Chondrocyte (in vitro differentiated cells): ENCODE measurements at regions not wholly inside any gene's neighbourhood (a gene's known extent, or its start where the extent isn't known, plus 50 kb on each side); places are given as distances from the start of the nearest gene placed in this dataset.
"Not testable (repeated sequence)": the region's sequence is repeated elsewhere in the genome, so short reads cannot be mapped to it uniquely, and the experiment has no call there.

Source experiments
- DNase-seq: peaks from one replicate; pipeline ENCODE4 v3.0.0; 2021; ENCODE audit warnings: mixed read lengths, low spot score
- H3K27ac Mint-ChIP-seq: one replicate; pipeline ENCODE4 v1.8.0; 2021; ENCODE audit warnings: mild to moderate bottlenecking, moderate library complexity, mixed read lengths; ENCODE audit not compliant: unreplicated experiment
- H3K27me3 Mint-ChIP-seq: 2 replicates; pipeline ENCODE4 v1.8.0; 2021; ENCODE audit warnings: low read depth, mixed read lengths
- H3K36me3 Mint-ChIP-seq: 2 replicates; pipeline ENCODE4 v1.8.0; 2021; ENCODE audit warnings: low read depth, mixed read lengths
- H3K4me1 Mint-ChIP-seq: 2 replicates; pipeline ENCODE4 v1.8.0; 2021; ENCODE audit warnings: low read depth, mild to moderate bottlenecking, mixed read lengths
- H3K4me3 Mint-ChIP-seq: one replicate; pipeline ENCODE4 v1.8.0; 2021; ENCODE audit warnings: mild to moderate bottlenecking, moderate library complexity, mixed read lengths; ENCODE audit not compliant: unreplicated experiment
- H3K9me3 Mint-ChIP-seq: 2 replicates; pipeline ENCODE4 v1.8.0; 2021; ENCODE audit warnings: low read depth, mixed read lengths
- TF ChIP-seq, protein P1 (sequence below): fragments of 200-600 bp; sonication (generic); IDR thresholded peaks from 2 replicates; pipeline ENCODE4 v1.5.0; 2021; ENCODE audit warnings: antibody characterized with exemption, mild to moderate bottlenecking, moderate library complexity

- DNase-seq, result no peak
- Mint-ChIP-seq H3K36me3 (no peaks in the 10 kb centered on the region), H3K9me3 (no peaks in the 10 kb centered on the region), H3K4me1 (no peaks in the 10 kb centered on the region), H3K27ac (no peak overlapping the region), H3K27me3 (no peaks in the 10 kb centered on the region), H3K4me3 (no peak overlapping the region)
- TF ChIP-seq, protein P1, sequence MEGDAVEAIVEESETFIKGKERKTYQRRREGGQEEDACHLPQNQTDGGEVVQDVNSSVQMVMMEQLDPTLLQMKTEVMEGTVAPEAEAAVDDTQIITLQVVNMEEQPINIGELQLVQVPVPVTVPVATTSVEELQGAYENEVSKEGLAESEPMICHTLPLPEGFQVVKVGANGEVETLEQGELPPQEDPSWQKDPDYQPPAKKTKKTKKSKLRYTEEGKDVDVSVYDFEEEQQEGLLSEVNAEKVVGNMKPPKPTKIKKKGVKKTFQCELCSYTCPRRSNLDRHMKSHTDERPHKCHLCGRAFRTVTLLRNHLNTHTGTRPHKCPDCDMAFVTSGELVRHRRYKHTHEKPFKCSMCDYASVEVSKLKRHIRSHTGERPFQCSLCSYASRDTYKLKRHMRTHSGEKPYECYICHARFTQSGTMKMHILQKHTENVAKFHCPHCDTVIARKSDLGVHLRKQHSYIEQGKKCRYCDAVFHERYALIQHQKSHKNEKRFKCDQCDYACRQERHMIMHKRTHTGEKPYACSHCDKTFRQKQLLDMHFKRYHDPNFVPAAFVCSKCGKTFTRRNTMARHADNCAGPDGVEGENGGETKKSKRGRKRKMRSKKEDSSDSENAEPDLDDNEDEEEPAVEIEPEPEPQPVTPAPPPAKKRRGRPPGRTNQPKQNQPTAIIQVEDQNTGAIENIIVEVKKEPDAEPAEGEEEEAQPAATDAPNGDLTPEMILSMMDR, result no peak
Observed at GRCh38 chr14:40362856-40363255, 930.6 kb upstream of the FBXO33 start.

DNA sequence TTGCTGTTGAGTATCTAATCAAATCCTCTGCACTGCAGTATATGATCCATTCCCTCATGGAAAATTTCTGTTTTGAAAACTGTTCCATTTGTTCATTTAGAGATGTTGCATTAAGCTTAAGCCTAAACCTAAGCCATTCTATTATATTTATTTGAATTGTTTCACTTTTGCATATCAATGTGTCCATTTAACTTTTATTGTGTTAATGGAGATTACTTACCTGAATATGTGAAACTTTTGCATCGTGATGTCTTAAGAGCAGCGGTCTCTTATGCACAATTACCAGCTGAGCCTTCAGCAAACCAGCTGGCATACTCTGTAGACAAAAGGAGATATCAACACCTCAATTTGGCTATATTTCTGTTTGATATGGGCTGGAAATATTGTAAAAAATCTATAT, 922.5 kb upstream of the FBXO33 start:
- H3K36me3 Mint-ChIP-seq, result no peaks in the 10 kb centered on the region
- no peaks in the 10 kb centered on the region for H3K4me1 Mint-ChIP-seq
- H3K27me3 Mint-ChIP-seq, result no peaks in the 10 kb centered on the region
- H3K9me3 Mint-ChIP-seq, result no peaks in the 10 kb centered on the region
- no peak overlapping the region for H3K27ac Mint-ChIP-seq
- TF ChIP-seq, protein P1, result no peak
- no peak overlapping the region for H3K4me3 Mint-ChIP-seq
- DNase-seq, result no peak

DNA sequence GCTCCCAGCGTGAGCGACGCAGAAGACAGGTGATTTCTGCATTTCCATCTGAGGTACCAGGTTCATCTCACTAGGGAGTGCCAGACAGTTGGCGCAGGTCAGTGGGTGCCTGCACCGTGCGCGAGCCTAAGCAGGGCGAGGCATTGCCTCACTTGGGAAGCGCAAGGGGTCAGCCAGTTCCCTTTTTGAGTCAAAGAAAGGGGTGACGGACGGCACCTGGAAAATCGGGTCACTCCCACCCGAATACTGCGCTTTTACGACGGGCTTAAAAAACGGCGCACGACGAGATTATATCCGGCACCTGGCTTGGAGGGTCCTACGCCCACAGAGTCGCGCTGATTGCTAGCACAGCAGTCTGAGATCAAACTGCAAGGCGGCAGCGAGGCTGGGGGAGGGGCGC, 915.9 kb upstream of the FBXO33 start:
- not testable (repeated sequence) for H3K9me3 Mint-ChIP-seq, DNase-seq, H3K36me3 Mint-ChIP-seq, H3K27me3 Mint-ChIP-seq, H3K27ac Mint-ChIP-seq, H3K4me1 Mint-ChIP-seq
- peak overlapping the region; percentile 50 for H3K4me3 Mint-ChIP-seq

DNA sequence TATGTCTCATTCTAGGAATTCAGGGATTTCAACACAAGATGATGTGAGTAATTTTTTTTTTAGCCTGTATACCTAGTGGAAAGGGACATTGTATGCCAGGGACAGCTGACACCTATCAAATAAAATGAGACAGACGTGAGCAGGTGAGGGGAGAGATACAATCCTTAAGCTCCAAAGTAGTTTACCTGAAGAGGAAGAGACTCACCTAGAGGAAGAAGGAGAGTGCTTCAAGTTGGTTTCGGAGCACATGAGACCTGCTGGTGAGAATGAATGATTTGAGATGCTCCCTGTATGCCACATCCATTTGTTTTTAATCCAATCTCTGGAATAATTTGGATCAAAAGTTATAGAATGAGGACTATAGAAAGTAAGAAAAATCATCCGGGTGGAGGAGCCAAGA, 915.4 kb upstream of the FBXO33 start:
- Mint-ChIP-seq H3K27me3 (peaks cover 7% of the 10 kb centered on the region), H3K9me3 (no peaks in the 10 kb centered on the region), H3K4me3 (peak overlapping the region; percentile 50), H3K36me3 (no peaks in the 10 kb centered on the region), H3K27ac (no peak overlapping the region), H3K4me1 (peaks cover 3% of the 10 kb centered on the region)
- no peak for DNase-seq
- TF ChIP-seq, protein P1, result no peak

GRCh38 chr14:40346275-40346674, 914.0 kb upstream of the FBXO33 start:
- Mint-ChIP-seq H3K9me3 (no peaks in the 10 kb centered on the region), H3K4me3 (no peak overlapping the region), H3K27ac (no peak overlapping the region), H3K36me3 (no peaks in the 10 kb centered on the region), H3K4me1 (peaks cover 3% of the 10 kb centered on the region), H3K27me3 (peaks cover 7% of the 10 kb centered on the region)
- DNase-seq, result no peak
- TF ChIP-seq, protein P1, result no peak

- Mint-ChIP-seq H3K4me3 (no peak overlapping the region), H3K36me3 (no peaks in the 10 kb centered on the region), H3K27ac (no peak overlapping the region), H3K4me1 (peaks cover 3% of the 10 kb centered on the region), H3K27me3 (peaks cover 7% of the 10 kb centered on the region), H3K9me3 (no peaks in the 10 kb centered on the region)
- TF ChIP-seq, protein P1, result no peak
- no peak for DNase-seq
Observed at GRCh38 chr14:40345334-40345733, 913.1 kb upstream of the FBXO33 start.
